Activated CD4-positive, alpha-beta memory T cell treated with anti-CD3 and anti-CD28 coated beads for 36 hours (primary cell): ENCODE measurements at regions not wholly inside any gene's neighbourhood (a gene's known extent, or its start where the extent isn't known, plus 50 kb on each side); places are given as distances from the start of the nearest gene placed in this dataset.

Source experiments
- CTCF ChIA-PET: fragments of 350-600 bp; sonication (Branson Sonifier 250); formaldehyde crosslinking; loops from one replicate; lab custom pipeline; 2021; ENCODE audit warnings: antibody characterized with exemption, inconsistent platforms; lab: Charles Lee
- POLR2A ChIA-PET: fragments of 350-600 bp; sonication (Branson Sonifier 250); formaldehyde crosslinking; loops from one replicate; lab custom pipeline; 2021; ENCODE audit warnings: antibody characterized with exemption; lab: Charles Lee
- DNase-seq: peaks from one replicate; pipeline ENCODE4 v3.0.0-alpha.2; 2020
- H3K27ac Mint-ChIP-seq: one replicate; pipeline ENCODE4 v1.8.0; 2021; ENCODE audit warnings: mixed read lengths
- H3K27me3 Mint-ChIP-seq: one replicate; pipeline ENCODE4 v1.8.0; 2021; ENCODE audit warnings: mixed read lengths
- H3K36me3 Mint-ChIP-seq: one replicate; pipeline ENCODE4 v1.8.0; 2021; ENCODE audit warnings: mixed read lengths
- H3K4me1 Mint-ChIP-seq: one replicate; pipeline ENCODE4 v1.8.0; 2021; ENCODE audit warnings: low read depth, mixed read lengths
- H3K4me3 Mint-ChIP-seq: one replicate; pipeline ENCODE4 v1.8.0; 2021; ENCODE audit warnings: mild to moderate bottlenecking, mixed read lengths
- H3K9me3 Mint-ChIP-seq: one replicate; pipeline ENCODE4 v1.8.0; 2021; ENCODE audit warnings: mixed read lengths
- intact Hi-C: fragments of 100-400 bp; cut with micrococcal nuclease; formaldehyde crosslinking; loops from one replicate; pipeline ENCODE4 v1.15.1; 2023

GRCh38 chr4:181365671-181366070 lies 877.5 kb upstream of the TENM3 start:
- CTCF ChIA-PET = no interaction called here

GRCh38 chr4:181372014-181372413 lies 871.2 kb upstream of the TENM3 start:
- CTCF ChIA-PET = no interaction called here
- no peaks in the 10 kb centered on the region for H3K4me1 Mint-ChIP-seq
- no peak for DNase-seq
- no peak overlapping the region for H3K4me3 Mint-ChIP-seq
- no peaks in the 10 kb centered on the region for H3K27me3 Mint-ChIP-seq
- H3K27ac Mint-ChIP-seq = no peak overlapping the region
- intact Hi-C loops = no loop called here
- H3K36me3 Mint-ChIP-seq = no peaks in the 10 kb centered on the region
- peaks cover 4% of the 10 kb centered on the region for H3K9me3 Mint-ChIP-seq
- POLR2A ChIA-PET = no interaction called here

More at GRCh38 chr4:181365671-181366070, 877.5 kb upstream of the TENM3 start:
- Mint-ChIP-seq H3K36me3 (no peaks in the 10 kb centered on the region), H3K27me3 (no peaks in the 10 kb centered on the region), H3K4me3 (no peak overlapping the region), H3K4me1 (no peaks in the 10 kb centered on the region), H3K27ac (no peak overlapping the region), H3K9me3 (peaks cover 4% of the 10 kb centered on the region)
- intact Hi-C loops = no loop called here
- POLR2A ChIA-PET = no interaction called here
- DNase-seq = no peak

GRCh38 chr4:181376058-181376457 lies 867.1 kb upstream of the TENM3 start:
- intact Hi-C loops = no loop called here
- Mint-ChIP-seq H3K4me3 (no peak overlapping the region), H3K36me3 (no peaks in the 10 kb centered on the region), H3K27me3 (no peaks in the 10 kb centered on the region), H3K27ac (no peak overlapping the region), H3K4me1 (no peaks in the 10 kb centered on the region), H3K9me3 (peaks cover 9% of the 10 kb centered on the region)
- no peak for DNase-seq
- CTCF ChIA-PET = no interaction called here
- POLR2A ChIA-PET = no interaction called here

GRCh38 chr4:181388061-181388460 lies 855.1 kb upstream of the TENM3 start:
- intact Hi-C loops = no loop called here
- CTCF ChIA-PET = no interaction called here
- POLR2A ChIA-PET = no interaction called here
- Mint-ChIP-seq H3K4me3 (no peak overlapping the region), H3K4me1 (no peaks in the 10 kb centered on the region), H3K36me3 (no peaks in the 10 kb centered on the region), H3K27me3 (no peaks in the 10 kb centered on the region), H3K27ac (no peak overlapping the region), H3K9me3 (no peaks in the 10 kb centered on the region)
- no peak for DNase-seq

GRCh38 chr4:181416966-181417365 lies 826.2 kb upstream of the TENM3 start:
- no peaks in the 10 kb centered on the region for H3K36me3 Mint-ChIP-seq
- ChIA-PET CTCF (no interaction called here), POLR2A (no interaction called here)
- intact Hi-C loops = no loop called here
- peaks cover 4% of the 10 kb centered on the region for H3K9me3 Mint-ChIP-seq
- no peak overlapping the region for H3K27ac Mint-ChIP-seq
- no peaks in the 10 kb centered on the region for H3K27me3 Mint-ChIP-seq
- DNase-seq = no peak
- H3K4me3 Mint-ChIP-seq = no peak overlapping the region
- H3K4me1 Mint-ChIP-seq = no peaks in the 10 kb centered on the region

GRCh38 chr4:181418496-181418895 lies 824.7 kb upstream of the TENM3 start:
- ChIA-PET POLR2A (no interaction called here), CTCF (no interaction called here)
- no peaks in the 10 kb centered on the region for H3K27me3 Mint-ChIP-seq
- peaks cover 2% of the 10 kb centered on the region for H3K9me3 Mint-ChIP-seq
- intact Hi-C loops = no loop called here
- H3K27ac Mint-ChIP-seq = no peak overlapping the region
- H3K4me3 Mint-ChIP-seq = no peak overlapping the region
- H3K36me3 Mint-ChIP-seq = no peaks in the 10 kb centered on the region
- no peaks in the 10 kb centered on the region for H3K4me1 Mint-ChIP-seq
- no peak for DNase-seq

- ChIA-PET POLR2A (no interaction called here), CTCF (no interaction called here)
- Mint-ChIP-seq H3K27me3 (no peaks in the 10 kb centered on the region), H3K9me3 (peaks cover under 1% of the 10 kb centered on the region), H3K36me3 (no peaks in the 10 kb centered on the region), H3K4me3 (no peak overlapping the region), H3K27ac (no peak overlapping the region), H3K4me1 (no peaks in the 10 kb centered on the region)
- DNase-seq = no peak
- intact Hi-C loops = no loop called here
Observed at GRCh38 chr4:181420950-181421349, 822.3 kb upstream of the TENM3 start.

GRCh38 chr4:181424362-181425016 lies 818.7 kb upstream of the TENM3 start:
- ChIA-PET POLR2A (no interaction called here), CTCF (no interaction called here)
- H3K27ac Mint-ChIP-seq = no peak overlapping the region
- DNase-seq = no peak
- no peaks in the 10 kb centered on the region for H3K27me3 Mint-ChIP-seq
- no peaks in the 10 kb centered on the region for H3K4me1 Mint-ChIP-seq
- peaks cover 3% of the 10 kb centered on the region for H3K9me3 Mint-ChIP-seq
- H3K4me3 Mint-ChIP-seq = no peak overlapping the region
- intact Hi-C loops = no loop called here
- H3K36me3 Mint-ChIP-seq = no peaks in the 10 kb centered on the region

GRCh38 chr4:181427076-181427475 lies 816.1 kb upstream of the TENM3 start:
- no peaks in the 10 kb centered on the region for H3K4me1 Mint-ChIP-seq
- peaks cover 3% of the 10 kb centered on the region for H3K9me3 Mint-ChIP-seq
- no peak overlapping the region for H3K4me3 Mint-ChIP-seq
- no peak overlapping the region for H3K27ac Mint-ChIP-seq
- CTCF ChIA-PET = no interaction called here
- no peak for DNase-seq
- POLR2A ChIA-PET = no interaction called here
- no peaks in the 10 kb centered on the region for H3K36me3 Mint-ChIP-seq
- intact Hi-C loops = no loop called here
- H3K27me3 Mint-ChIP-seq = no peaks in the 10 kb centered on the region

- no peaks in the 10 kb centered on the region for H3K27me3 Mint-ChIP-seq
- H3K4me3 Mint-ChIP-seq = no peak overlapping the region
- no peak overlapping the region for H3K27ac Mint-ChIP-seq
- H3K36me3 Mint-ChIP-seq = no peaks in the 10 kb centered on the region
- intact Hi-C loops = no loop called here
- POLR2A ChIA-PET = no interaction called here
- CTCF ChIA-PET = interaction anchor here (1.1 kb wide), 1 partner anchor 9 kb away, joined by 3 read pairs; no protein-coding TSS in a partner anchor
- H3K9me3 Mint-ChIP-seq = peaks cover 3% of the 10 kb centered on the region
- H3K4me1 Mint-ChIP-seq = no peaks in the 10 kb centered on the region
- DNase-seq = no peak
Observed at GRCh38 chr4:181431006-181431405, 812.2 kb upstream of the TENM3 start.

- DNase-seq = no peak
- no peak overlapping the region for H3K4me3 Mint-ChIP-seq
- ChIA-PET CTCF (interaction anchor here (0.7 to 1.1 kb wide), 2 partner anchors 9 to 75 kb away, joined by 3 read pairs; no protein-coding TSS in a partner anchor), POLR2A (no interaction called here)
- H3K9me3 Mint-ChIP-seq = peaks cover 3% of the 10 kb centered on the region
- H3K27ac Mint-ChIP-seq = no peak overlapping the region
- no peaks in the 10 kb centered on the region for H3K4me1 Mint-ChIP-seq
- no peaks in the 10 kb centered on the region for H3K27me3 Mint-ChIP-seq
- H3K36me3 Mint-ChIP-seq = no peaks in the 10 kb centered on the region
- intact Hi-C loops = no loop called here
Observed at GRCh38 chr4:181431661-181432060, 811.5 kb upstream of the TENM3 start.

GRCh38 chr4:181432335-181432734 lies 810.9 kb upstream of the TENM3 start:
- H3K4me3 Mint-ChIP-seq = no peak overlapping the region

GRCh38 chr4:181437895-181438294 lies 805.3 kb upstream of the TENM3 start:
- ChIA-PET CTCF (no interaction called here), POLR2A (no interaction called here)
- Mint-ChIP-seq H3K27ac (no peak overlapping the region), H3K9me3 (peaks cover 2% of the 10 kb centered on the region), H3K4me1 (no peaks in the 10 kb centered on the region), H3K27me3 (no peaks in the 10 kb centered on the region), H3K36me3 (no peaks in the 10 kb centered on the region), H3K4me3 (no peak overlapping the region)
- no peak for DNase-seq
- intact Hi-C loops = no loop called here

More at GRCh38 chr4:181432335-181432734, 810.9 kb upstream of the TENM3 start:
- ChIA-PET POLR2A (no interaction called here), CTCF (interaction anchor here (0.7 to 1.1 kb wide), 3 partner anchors 8 to 75 kb away, joined by 3 read pairs; no protein-coding TSS in a partner anchor)
- Mint-ChIP-seq H3K27me3 (no peaks in the 10 kb centered on the region), H3K36me3 (no peaks in the 10 kb centered on the region), H3K9me3 (peaks cover 3% of the 10 kb centered on the region), H3K27ac (no peak overlapping the region), H3K4me1 (no peaks in the 10 kb centered on the region)
- no peak for DNase-seq
- intact Hi-C loops = no loop called here
